HFFc6 (cell line): ENCODE measurements at regions not wholly inside any gene's neighbourhood (a gene's known extent, or its start where the extent isn't known, plus 50 kb on each side); places are given as distances from the start of the nearest gene placed in this dataset.
"Not testable (repeated sequence)": the region's sequence is repeated elsewhere in the genome, so short reads cannot be mapped to it uniquely, and the experiment has no call there.

Experiments used
- DNase-seq: peaks from one replicate; pipeline ENCODE4 v3.0.0-alpha.2; 2018
- H3K27ac Mint-ChIP-seq: 2 replicates; pipeline ENCODE4 v1.8.0; 2020; ENCODE audit warnings: mild to moderate bottlenecking, mixed read lengths
- H3K27me3 Mint-ChIP-seq: 2 replicates; pipeline ENCODE4 v1.8.0; 2021; ENCODE audit warnings: mild to moderate bottlenecking, moderate library complexity, mixed read lengths; ENCODE audit not compliant: insufficient read depth
- H3K36me3 Mint-ChIP-seq: 2 replicates; pipeline ENCODE4 v1.8.0; 2021; ENCODE audit warnings: low read depth, mixed read lengths
- H3K4me1 Mint-ChIP-seq: 2 replicates; pipeline ENCODE4 v1.8.0; 2020; ENCODE audit warnings: low read depth, mixed read lengths
- H3K4me3 Mint-ChIP-seq: 2 replicates; pipeline ENCODE4 v1.8.0; 2020; ENCODE audit warnings: mild to moderate bottlenecking, moderate library complexity, mixed read lengths
- H3K9me3 Mint-ChIP-seq: 2 replicates; pipeline ENCODE4 v1.8.0; 2020; ENCODE audit warnings: mild to moderate bottlenecking, mixed read lengths
- TF ChIP-seq, protein P1 (sequence below): fragments of 200-600 bp; sonication (generic); IDR thresholded peaks from 2 replicates; pipeline ENCODE4 v1.5.0; 2021; ENCODE audit warnings: antibody characterized with exemption, mild to moderate bottlenecking

DNA sequence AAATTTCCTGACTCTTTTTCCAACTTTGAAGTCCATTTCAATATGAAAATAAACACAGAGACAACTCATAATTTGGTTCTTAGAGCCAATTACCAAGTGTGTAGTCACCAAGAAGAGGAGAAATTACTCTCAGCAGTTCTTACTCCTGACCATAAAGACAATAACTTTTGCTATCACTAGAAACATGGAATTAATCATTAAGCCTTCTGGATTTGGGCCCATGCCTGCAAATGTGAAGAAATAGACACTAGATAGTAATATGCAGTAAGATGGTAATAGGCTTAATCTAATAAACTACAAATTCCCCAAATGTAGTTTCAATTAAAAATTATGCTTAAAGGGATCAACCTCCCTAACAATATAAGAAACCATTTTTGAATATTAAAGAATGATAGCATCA lies 185.1 kb upstream of the AGTR1 start:
- TF ChIP-seq, protein P1, sequence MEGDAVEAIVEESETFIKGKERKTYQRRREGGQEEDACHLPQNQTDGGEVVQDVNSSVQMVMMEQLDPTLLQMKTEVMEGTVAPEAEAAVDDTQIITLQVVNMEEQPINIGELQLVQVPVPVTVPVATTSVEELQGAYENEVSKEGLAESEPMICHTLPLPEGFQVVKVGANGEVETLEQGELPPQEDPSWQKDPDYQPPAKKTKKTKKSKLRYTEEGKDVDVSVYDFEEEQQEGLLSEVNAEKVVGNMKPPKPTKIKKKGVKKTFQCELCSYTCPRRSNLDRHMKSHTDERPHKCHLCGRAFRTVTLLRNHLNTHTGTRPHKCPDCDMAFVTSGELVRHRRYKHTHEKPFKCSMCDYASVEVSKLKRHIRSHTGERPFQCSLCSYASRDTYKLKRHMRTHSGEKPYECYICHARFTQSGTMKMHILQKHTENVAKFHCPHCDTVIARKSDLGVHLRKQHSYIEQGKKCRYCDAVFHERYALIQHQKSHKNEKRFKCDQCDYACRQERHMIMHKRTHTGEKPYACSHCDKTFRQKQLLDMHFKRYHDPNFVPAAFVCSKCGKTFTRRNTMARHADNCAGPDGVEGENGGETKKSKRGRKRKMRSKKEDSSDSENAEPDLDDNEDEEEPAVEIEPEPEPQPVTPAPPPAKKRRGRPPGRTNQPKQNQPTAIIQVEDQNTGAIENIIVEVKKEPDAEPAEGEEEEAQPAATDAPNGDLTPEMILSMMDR: no peak
- Mint-ChIP-seq H3K27ac (peak overlapping the region; percentile 43), H3K27me3 (peaks cover 2% of the 10 kb centered on the region; the same call in 1 of the 2 replicates)

GRCh38 chr3:148513096-148513543 lies 184.6 kb upstream of the AGTR1 start:
- Mint-ChIP-seq H3K4me1 (peaks cover 31% of the 10 kb centered on the region), H3K4me3 (peak overlapping the region; percentile 4; the same call in 1 of the 2 replicates), H3K27me3 (peaks cover 2% of the 10 kb centered on the region; the same call in 1 of the 2 replicates), H3K9me3 (no peaks in the 10 kb centered on the region), H3K36me3 (no peaks in the 10 kb centered on the region), H3K27ac (peak overlapping the region; percentile 43)
- TF ChIP-seq, protein P1: no peak
- peak; percentile 3 for DNase-seq

More for the DNA sequence above, 185.1 kb upstream of the AGTR1 start:
- Mint-ChIP-seq H3K9me3 (no peaks in the 10 kb centered on the region), H3K36me3 (no peaks in the 10 kb centered on the region), H3K4me3 (no peak overlapping the region; the same call in 1 of the 2 replicates), H3K4me1 (peaks cover 31% of the 10 kb centered on the region)
- no peak for DNase-seq

- H3K27ac Mint-ChIP-seq: no peak overlapping the region
- peaks cover 11% of the 10 kb centered on the region for H3K4me1 Mint-ChIP-seq
- no peaks in the 10 kb centered on the region for H3K36me3 Mint-ChIP-seq
- H3K27me3 Mint-ChIP-seq: no peaks in the 10 kb centered on the region; the same call in 1 of the 2 replicates
- TF ChIP-seq, protein P1: no peak
- no peak overlapping the region for H3K4me3 Mint-ChIP-seq
- no peaks in the 10 kb centered on the region for H3K9me3 Mint-ChIP-seq
- DNase-seq: no peak
Measured at GRCh38 chr3:148518520-148518919, 179.2 kb upstream of the AGTR1 start.

- DNase-seq, H3K4me1 Mint-ChIP-seq, H3K36me3 Mint-ChIP-seq, H3K27ac Mint-ChIP-seq, H3K4me3 Mint-ChIP-seq, H3K27me3 Mint-ChIP-seq, H3K9me3 Mint-ChIP-seq: not testable (repeated sequence)
Measured at GRCh38 chr3:148525621-148526020, 172.1 kb upstream of the AGTR1 start.

GRCh38 chr3:148528024-148528423 lies 169.7 kb upstream of the AGTR1 start:
- H3K4me1 Mint-ChIP-seq: no peaks in the 10 kb centered on the region
- DNase-seq: no peak
- no peak overlapping the region for H3K4me3 Mint-ChIP-seq
- TF ChIP-seq, protein P1: no peak
- no peaks in the 10 kb centered on the region for H3K36me3 Mint-ChIP-seq
- peaks cover 3% of the 10 kb centered on the region; the same call in 1 of the 2 replicates for H3K9me3 Mint-ChIP-seq
- no peak overlapping the region for H3K27ac Mint-ChIP-seq
- H3K27me3 Mint-ChIP-seq: peaks cover 4% of the 10 kb centered on the region; the same call in 1 of the 2 replicates

DNA sequence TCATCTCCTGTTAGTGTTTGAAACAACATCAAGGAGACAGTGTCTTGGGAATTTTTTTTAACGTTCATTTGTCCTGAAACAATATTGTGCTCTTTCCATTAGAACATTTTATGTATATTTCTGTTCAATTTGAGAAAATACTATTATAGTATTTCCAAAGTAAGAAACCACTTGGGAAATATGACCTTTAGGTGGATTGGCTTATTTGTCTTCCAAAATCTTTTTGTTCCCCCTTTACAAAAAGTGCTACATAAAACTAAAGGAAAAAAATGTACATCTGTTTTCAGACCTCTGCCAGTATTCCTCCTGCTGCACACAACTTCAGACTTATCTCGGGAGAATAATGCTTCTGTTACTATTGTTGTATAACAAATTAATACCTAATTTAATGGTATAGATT lies 165.9 kb upstream of the AGTR1 start:
- Mint-ChIP-seq H3K9me3 (0 out of 2 replicates have a peak, but pooled peaks cover 3% of the 10 kb centered on the region), H3K27ac (no peak overlapping the region), H3K27me3 (peaks cover 6% of the 10 kb centered on the region; the same call in 1 of the 2 replicates), H3K36me3 (no peaks in the 10 kb centered on the region), H3K4me3 (no peak overlapping the region), H3K4me1 (no peaks in the 10 kb centered on the region)
- DNase-seq: no peak
- TF ChIP-seq, protein P1: no peak
